ENCODE measurements at regions not wholly inside any gene's neighbourhood (a gene's known extent, or its start where the extent isn't known, plus 50 kb on each side); places are given as distances from the start of the nearest gene placed in this dataset.
"Not testable (repeated sequence)": the region's sequence is repeated elsewhere in the genome, so short reads cannot be mapped to it uniquely, and the experiment has no call there.

DNA sequence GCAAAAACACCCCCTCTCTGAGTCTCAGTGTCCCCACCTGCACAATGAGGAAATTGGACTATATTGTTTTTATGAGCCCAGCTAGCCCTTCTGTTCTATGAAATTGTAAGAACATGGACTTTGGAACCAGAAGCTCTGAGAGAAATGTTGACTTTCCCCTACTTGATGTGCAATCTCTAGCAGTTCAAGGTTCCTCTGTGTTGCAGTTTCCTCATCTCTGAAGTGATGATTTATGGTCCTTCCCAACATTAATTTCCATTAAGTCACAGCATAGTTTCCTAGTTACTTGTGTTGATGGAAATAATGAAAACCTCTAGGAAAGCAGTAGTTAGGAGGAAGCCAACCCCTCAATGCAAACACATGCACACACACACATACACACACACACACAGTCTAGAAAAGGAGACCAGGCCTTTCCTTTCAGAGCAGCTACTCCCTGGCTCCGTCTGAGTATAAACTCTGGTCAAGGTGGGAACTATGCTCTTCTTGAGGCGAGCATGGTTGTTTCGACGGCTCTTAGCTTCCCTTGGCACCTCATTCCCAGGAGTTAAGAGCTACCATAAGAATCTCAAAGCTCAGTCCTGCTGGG lies 518.4 kb downstream of the SOX6 start:
- intact Hi-C loops (cut with DNase I): no loop called here
- no peak for DNase-seq (ENCODE audit: low spot score)

DNA sequence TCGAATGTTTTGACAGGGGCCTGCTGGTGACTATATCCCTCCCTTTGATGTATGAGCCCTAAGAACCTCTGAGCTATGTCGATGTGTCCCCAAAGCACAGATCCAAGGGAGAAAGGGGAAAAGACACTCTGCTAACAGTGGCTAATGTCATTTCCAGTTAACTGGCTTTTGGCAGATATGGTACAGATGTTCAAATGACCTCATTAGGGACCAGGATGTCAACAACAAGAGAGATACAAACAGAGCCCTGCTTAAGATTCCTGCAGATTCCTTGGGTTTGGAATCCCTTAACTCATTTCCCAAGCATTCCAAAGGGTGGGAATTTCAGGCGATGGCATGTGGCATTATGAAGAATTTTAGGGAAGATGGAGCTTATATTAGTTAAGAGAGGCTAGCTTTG lies 517.3 kb downstream of the SOX6 start:
- intact Hi-C loops (cut with DNase I): no loop called here
- no peak for DNase-seq (ENCODE audit: low spot score)

DNA sequence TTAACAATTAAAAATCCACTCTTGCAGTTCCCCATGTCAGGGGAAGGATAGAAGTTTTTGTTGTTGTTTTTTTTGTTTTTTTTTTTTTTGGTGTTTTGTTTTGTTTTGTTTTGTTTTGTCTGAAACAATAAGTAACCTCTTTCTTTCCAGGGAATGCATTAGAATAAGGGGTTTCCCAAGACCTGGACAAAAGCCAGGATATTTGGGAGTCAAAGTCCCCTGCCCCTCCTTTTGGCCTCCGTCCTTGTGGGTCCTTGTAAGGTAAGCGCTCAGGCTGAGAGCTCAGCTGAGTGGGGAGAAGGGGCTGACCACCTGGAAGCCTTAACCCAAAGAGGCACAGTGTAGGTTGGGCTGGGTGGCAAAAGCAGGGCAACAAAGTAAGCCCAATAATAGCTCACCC lies 515.4 kb downstream of the SOX6 start:
- no peak for DNase-seq (ENCODE audit: low spot score)
- intact Hi-C loops (cut with DNase I): loop anchor here (10.0 kb wide), 1 partner anchor 1364 kb away; the partner anchor contains the start of gene PIK3C2A

DNA sequence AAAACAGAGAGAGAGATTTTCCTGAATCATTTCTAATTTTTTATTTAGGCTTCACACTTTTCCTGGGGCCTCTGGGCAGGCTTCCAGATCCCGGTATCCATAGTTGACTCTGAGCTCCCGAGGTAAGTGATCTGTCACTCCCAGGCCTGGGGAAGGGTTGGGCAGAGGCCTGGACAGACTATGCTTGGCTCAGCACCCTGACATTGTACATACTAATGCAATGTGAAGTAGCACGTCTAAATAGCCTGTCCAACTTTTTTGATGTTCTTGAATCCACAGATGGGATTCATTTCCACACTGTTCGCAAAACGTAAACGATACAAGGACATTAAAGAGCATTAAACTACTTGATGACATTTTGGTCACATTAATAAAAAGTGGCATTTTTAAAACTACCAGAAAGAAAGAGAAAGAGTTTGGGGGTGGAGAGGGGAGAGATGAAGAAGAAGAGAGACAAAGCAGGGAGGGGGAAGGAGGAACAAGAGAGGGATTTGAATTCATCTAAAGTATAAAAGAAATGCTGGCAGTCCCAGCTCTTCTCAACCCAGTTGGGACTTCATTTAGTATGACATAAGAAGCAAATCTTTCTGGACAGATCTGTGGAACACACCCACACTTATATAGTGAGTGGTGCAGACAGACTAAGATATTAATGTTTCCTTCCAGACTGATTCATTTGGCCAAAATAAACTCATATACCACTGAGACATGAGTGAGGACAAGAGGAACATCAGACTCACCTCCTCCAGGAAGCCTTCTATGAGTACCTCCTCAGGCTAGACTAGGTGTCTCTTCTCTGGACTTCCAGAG lies 514.2 kb downstream of the SOX6 start:
- intact Hi-C loops (cut with DNase I): loop anchor here (10.0 kb wide), 1 partner anchor 1363 kb away; the partner anchor contains the start of gene PIK3C2A
- no peak for DNase-seq (ENCODE audit: low spot score)

DNA sequence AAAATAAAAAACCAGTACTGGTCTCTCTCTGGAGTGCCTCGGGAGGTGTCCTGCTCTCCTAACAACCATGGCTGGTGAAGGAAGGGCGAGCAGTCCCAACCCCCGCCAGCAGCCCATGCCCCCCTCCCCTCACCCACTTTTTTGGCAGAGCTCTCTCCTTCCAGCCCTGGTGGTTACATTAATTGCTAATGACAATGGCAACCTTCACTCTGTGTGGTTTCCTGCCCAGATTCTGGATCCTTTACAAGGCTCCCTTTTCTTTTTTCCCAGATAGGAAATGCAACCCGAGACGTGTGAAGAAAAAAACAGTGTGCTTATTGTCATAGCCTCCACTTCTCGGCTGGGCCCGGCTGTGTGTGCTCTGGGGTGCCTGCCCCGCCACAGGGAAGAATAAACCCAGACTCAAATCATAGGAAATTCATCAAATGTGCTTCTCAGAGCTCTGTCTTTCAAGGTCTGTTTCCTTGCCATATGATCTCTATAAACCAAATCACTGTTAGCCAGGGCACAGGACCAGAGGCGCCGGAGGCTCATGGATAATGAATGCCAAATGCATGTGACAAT lies 513.0 kb downstream of the SOX6 start:
- DNase-seq (ENCODE audit: low spot score): no peak
- intact Hi-C loops (cut with DNase I): loop anchor here (10.0 kb wide), 1 partner anchor 1361 kb away; the partner anchor contains the start of gene PIK3C2A

DNA sequence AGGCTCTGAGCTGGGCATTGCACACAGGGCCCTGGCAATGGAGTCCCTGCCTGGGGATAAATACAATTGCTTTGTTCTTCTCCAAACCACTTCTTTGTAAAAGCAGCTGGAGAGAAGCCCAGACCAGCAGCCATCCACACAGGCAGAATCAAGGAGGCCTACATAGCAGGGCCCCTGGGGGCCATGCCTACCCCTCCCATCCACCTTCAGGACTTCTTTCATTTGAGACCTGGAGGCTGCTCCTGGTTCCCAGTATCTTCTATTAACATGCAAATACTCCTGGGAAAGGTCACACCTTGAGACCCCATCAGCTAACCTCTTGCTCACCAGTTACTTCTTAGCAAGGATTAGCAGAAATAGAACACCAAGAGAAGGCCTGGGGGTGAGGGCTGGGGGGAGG lies 511.1 kb downstream of the SOX6 start:
- DNase-seq (ENCODE audit: low spot score): no peak
- intact Hi-C loops (cut with DNase I): loop anchor here (10.0 kb wide), 1 partner anchor 1360 kb away; the partner anchor contains the start of gene PIK3C2A

DNA sequence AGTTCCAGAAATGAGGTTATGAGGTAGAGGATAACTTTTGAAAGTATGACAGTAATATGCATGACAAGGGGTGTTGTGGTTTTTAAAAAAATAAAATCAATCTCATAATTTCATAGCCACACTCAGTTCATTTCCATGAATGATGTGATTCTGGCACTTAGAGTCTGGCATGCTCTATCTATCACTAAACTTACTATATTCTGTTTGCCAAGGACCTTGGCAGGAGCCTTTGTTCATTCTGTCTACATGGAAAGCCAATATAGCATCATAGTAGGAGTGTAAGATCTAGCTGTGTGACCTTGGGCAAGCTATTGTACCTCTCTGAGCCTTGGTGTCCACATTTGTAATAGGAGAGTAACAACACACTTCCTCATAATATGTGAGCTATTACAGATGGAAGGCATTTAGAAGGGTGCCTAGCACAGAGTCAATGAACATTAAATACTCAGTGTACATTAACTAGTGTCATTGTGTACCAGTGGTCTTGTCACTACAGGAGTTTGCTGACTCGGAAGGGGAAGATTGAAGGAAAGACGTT lies 507.6 kb downstream of the SOX6 start:
- DNase-seq (ENCODE audit: low spot score): no peak
- intact Hi-C loops (cut with DNase I): loop anchor here (10.0 kb wide), 1 partner anchor 1356 kb away; the partner anchor contains the start of gene PIK3C2A

DNA sequence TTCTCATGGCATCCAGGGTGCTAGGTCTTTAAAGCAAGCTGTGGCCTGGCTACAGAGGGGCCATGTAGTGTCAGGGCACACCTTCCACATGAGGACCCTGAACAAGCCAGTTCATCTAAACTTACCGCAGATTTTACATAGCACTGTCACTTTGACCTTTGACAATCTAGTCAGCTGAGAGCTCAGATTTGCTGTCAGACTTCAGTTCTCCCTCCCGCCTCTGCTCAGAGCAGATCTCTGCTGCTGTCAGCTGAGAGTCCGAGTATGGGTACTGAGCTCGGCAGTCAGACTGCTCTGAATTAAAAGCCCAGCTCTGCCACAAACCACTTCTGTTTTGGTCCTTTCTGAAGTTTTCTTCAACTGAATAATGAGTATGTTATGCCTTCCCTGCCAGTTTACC lies 507.1 kb downstream of the SOX6 start:
- intact Hi-C loops (cut with DNase I): loop anchor here (10.0 kb wide), 1 partner anchor 1356 kb away; the partner anchor contains the start of gene PIK3C2A
- no peak for DNase-seq (ENCODE audit: low spot score)

DNA sequence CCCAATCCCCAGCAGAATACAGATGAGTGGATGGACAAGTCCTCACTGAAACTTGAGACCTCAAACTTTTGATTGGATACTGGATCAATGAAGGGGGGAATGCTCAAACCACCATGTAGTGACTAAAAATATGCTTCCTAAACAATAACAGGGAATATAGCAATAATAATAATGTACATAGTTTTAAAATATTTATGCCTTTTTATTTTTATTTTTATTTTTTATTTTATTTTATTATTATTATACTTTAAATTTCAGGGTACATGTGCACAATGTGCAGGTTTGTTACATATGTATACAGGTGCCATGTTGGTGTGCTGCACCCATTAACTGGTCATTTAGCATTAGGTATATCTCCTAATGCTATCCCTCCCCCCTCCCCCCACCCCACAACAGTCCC lies 506.0 kb downstream of the SOX6 start:
- DNase-seq (ENCODE audit: low spot score); intact Hi-C loops (cut with DNase I): not testable (repeated sequence)

DNA sequence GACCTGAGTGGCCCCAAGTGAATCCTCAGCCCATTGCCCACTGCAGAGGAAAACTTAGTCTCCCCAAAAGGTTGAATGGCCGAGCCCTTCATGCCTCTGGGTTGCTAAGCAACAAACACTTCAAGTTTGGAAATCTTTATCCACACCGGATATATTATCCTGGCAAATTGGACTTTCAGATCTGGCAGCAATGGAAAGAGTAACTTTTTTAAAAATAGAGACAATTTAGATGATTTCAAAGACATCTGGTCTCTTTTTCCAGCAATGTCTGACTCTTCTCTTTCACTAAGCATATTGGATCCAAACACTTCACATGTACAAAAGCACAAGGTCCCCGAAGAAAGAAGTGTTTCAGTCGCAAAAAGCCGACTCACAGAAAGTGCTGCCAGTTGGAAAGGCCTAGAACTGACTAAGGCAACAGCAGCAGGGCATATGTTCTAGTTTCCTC lies 505.3 kb downstream of the SOX6 start:
- no peak for DNase-seq (ENCODE audit: low spot score)
- intact Hi-C loops (cut with DNase I): no loop called here

DNA sequence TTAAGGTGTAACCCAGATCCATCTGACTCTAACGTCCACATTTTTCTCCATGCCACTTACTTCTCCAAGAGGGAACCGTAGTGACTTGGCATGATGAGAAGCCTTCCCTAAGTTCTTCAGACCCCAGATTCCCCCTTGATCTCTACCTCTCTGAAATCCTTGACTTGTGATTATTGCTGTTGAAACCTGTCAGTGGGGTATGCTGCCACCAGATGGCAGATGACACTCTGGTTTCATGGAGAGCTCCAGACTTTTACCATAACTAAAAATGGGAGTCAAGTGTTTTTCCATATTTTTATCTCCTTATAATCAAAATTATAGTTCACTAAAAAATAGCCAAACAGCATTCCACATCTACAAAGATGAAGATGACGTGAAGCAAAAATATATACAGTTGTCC lies 504.2 kb downstream of the SOX6 start:
- intact Hi-C loops (cut with DNase I): no loop called here
- no peak for DNase-seq (ENCODE audit: low spot score)

DNA sequence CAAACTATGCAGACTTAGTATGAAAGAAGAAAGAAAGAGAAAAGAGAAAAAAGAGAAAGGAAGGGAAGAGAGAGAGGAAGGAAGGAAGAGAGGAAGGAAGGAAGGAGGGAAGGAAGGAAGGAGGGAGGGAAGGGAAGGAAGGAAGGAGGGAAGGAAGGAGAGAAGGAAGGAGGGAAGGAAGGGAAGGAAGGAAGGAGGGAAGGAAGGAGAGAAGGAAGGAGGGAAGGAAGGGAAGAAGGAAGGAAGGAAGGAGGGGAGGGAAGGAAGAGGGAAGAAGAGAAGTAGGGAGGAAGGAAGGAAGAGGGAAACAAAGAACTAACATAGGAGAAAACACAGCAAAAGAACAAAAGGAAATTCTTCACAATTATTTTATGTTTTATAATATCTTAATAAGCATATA lies 502.1 kb downstream of the SOX6 start:
- no peak for DNase-seq (ENCODE audit: low spot score)
- intact Hi-C loops (cut with DNase I): no loop called here

DNA sequence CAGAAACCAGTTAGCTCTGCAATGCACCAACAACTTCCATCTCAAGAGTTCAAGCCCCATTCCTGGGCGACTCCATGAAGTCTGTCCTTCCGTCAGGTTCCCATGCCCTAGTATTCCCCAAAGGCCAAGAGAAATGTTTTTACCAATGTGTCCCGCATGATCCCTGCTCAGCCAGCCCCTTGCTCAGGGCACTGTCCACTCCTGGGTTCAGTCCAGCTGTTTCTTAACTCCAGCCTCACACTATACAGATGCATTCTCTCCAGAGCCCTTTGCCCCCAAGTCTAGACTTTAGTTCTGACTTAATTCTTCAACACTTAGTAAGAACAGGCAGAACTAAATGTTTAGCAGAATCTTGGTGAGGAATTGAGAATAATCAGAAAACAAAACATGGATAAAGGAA lies 497.5 kb downstream of the SOX6 start:
- intact Hi-C loops (cut with DNase I): no loop called here
- no peak for DNase-seq (ENCODE audit: low spot score)

DNA sequence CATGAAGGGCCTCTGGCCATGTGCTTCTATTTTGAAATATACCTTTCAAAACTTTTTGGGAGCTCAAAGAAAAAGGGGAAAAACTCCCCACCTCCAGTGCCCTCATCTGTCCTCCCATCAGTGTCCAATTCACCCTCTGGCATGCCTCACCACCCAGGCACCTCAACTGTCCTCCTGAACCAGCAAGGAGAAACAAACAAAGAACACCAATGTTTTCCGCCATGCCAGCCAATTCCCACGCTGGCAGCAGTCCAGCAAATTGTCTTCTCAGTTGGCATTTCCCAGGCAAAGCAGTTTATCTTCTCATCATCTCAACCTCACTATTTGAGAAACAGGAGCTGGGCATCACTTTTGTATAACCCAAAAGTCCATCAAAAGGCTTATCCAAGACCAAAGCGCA lies 496.9 kb downstream of the SOX6 start:
- DNase-seq (ENCODE audit: low spot score): no peak
- intact Hi-C loops (cut with DNase I): no loop called here

DNA sequence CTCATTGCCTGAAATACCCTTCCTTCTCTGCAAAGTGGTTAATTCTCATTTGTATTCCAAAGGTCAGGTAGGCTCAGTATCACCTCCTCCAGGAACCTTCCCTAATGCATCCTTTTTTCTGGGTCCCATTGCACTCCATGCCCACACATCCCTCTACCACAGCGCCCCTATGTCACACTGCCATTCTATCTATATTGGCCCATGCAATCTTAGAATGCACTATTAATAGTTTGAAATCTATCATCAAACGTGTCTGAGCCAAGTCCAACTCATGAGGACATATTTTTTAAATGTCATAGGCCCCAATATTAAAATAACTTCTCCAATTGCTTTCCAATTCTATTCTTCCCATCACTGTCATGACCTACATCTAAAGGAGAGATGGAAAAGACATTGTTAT lies 495.1 kb downstream of the SOX6 start:
- intact Hi-C loops (cut with DNase I): no loop called here
- DNase-seq (ENCODE audit: low spot score): no peak

DNA sequence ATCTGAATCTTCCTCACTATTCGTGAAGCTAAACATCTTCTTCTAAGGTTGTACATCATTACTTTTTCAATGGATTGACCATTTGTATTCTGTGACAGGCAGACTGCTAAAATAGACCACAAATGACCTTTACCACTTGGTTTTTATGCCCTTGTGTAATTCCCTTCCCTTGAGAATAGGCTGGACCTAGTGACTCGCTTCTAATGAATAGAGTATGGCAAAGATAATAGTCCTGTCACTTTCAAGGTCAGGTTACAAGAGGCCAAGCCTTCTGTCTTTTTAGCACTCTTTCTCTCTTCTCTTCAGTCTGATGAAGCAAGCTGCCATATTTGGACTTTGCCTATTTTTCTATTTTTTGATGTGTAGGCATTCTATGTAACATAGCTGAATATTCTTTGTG lies 492.9 kb downstream of the SOX6 start:
- no peak for DNase-seq (ENCODE audit: low spot score)
- intact Hi-C loops (cut with DNase I): no loop called here

DNA sequence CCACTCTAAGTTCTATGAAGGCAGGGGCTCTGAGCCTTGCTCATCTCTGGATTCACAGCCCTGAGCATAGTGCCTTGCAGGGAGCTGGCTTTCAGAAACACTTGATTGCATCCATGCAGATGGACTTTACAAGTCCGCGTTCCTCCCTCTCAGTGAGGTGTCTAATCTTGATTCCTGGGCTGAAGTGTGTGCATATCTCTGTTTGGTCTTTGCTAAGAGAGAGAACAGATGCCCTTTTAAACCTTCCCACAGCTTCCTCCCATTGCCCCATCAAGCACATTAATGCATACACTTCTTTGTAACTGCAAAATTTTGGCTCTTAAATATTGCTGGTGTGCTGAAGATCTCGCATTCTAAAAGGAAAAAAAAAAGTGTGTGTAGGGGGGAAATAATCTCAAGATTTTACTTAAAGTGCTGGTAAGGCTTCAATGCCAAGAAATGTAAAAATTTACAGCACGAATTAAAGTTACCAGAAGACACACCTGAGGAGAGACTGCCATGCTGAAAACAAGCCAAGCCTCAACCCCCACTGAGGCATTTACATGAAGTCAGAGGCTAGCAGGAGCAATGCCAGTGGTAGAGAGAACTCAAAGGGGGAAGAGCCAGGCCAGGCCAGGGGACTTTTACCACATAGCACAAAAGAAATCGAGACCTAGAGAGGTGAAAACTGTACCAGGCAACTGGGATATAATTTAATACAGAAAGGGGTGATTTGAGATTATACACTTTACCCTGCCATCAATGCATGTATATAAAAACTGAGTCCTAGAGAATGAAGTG lies 492.1 kb downstream of the SOX6 start:
- DNase-seq (ENCODE audit: low spot score): no peak
- intact Hi-C loops (cut with DNase I): no loop called here

DNA sequence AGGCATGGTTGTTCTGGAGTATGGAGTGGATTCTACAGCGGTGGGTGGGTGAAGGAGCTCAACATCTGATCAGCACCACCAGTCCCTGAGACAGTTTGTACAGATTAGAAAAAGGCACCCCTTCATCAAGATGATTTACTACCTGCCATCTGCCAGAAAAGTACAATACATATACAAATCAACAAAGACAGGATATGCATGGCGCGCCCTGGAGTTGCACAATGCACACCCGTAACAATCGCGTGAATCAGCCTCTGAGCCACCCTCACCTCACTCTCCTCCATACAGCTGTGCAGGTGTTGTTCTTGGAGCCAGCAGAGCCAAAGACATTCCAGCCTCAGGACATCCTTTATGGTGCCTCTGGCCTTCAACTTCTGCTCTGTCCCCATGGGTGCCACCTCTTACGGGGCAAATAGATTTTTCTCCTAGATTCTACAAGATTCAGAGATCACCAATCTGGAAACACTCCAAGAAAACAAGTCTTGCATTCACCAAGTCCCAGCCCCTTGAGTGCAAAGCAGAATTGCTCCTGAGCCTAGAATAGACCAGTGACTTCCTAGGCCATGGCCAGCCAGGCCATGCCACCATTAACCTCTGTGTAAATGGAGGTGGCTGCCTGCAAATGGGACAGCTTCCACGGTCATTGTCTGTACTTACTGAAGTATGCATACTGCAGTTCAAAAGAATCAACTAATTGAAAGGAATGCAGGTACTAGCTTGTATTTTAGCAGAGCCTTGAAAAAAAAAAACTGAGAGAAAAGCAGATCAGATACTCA lies 490.9 kb downstream of the SOX6 start:
- intact Hi-C loops (cut with DNase I): no loop called here
- no peak for DNase-seq (ENCODE audit: low spot score)

DNA sequence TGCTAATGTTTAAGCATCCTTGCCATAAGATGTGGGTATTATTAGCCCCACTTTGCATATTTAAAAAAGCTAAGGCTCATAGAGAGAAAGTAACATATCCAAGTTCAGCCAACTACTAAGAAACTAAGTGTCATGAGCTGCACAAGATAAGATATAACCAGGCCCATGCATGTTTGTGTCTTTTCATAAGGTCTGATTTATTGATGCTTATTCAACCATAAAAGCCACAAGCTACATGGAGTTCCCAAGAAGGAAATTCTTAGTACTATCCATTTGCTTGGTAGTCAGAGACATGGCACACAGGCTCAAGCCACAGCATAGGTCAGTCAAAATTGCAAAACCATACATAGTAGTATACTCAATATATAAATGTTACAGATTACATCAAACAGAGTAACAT lies 488.5 kb downstream of the SOX6 start:
- intact Hi-C loops (cut with DNase I): no loop called here
- DNase-seq (ENCODE audit: low spot score): no peak

Data from cardiac septum (tissue), 1 donor.